Trophoblast cell (in vitro differentiated cells and primary cell): ENCODE measurements at regions not wholly inside any gene's neighbourhood (a gene's known extent, or its start where the extent isn't known, plus 50 kb on each side); places are given as distances from the start of the nearest gene placed in this dataset.

Experiments
- DNase-seq, 2 donors: peaks; one replicate each; pipeline ENCODE4 v3.0.0-alpha.2; 2016
- H2AFZ ChIP-seq: 2 replicates; pipeline ENCODE4 v1.6.1; 2013; ENCODE audit warnings: low read length, moderate library complexity, mild to moderate bottlenecking; ENCODE audit not compliant: insufficient read depth, poor library complexity
- H2AK5ac ChIP-seq: 2 replicates; pipeline ENCODE4 v1.6.1; 2013; ENCODE audit warnings: mild to moderate bottlenecking, low read length
- H2BK120ac ChIP-seq: 2 replicates; pipeline ENCODE4 v1.6.1; 2013; ENCODE audit warnings: low read length, mild to moderate bottlenecking, moderate library complexity; ENCODE audit not compliant: insufficient read depth, poor library complexity
- H2BK12ac ChIP-seq: 2 replicates; pipeline ENCODE4 v1.6.1; 2013; ENCODE audit warnings: mild to moderate bottlenecking, low read length, moderate library complexity
- H2BK5ac ChIP-seq: 2 replicates; pipeline ENCODE4 v1.6.1; 2013; ENCODE audit warnings: low read length, low read depth, moderate library complexity, mild to moderate bottlenecking; ENCODE audit not compliant: poor library complexity
- H3K14ac ChIP-seq: 2 replicates; pipeline ENCODE4 v1.6.1; 2013; ENCODE audit warnings: mild to moderate bottlenecking, low read length
- H3K18ac ChIP-seq: 2 replicates; pipeline ENCODE4 v1.6.1; 2013; ENCODE audit warnings: mild to moderate bottlenecking, low read length
- H3K23ac ChIP-seq: 2 replicates; pipeline ENCODE4 v1.6.1; 2013; ENCODE audit warnings: low read length
- H3K27ac ChIP-seq: 2 replicates; pipeline ENCODE4 v1.5.1; 2013; ENCODE audit warnings: low read depth, mild to moderate bottlenecking, inconsistent platforms, low read length, moderate library complexity
- H3K27me3 ChIP-seq: 2 replicates; pipeline ENCODE4 v1.6.1; 2013; ENCODE audit warnings: inconsistent platforms, mild to moderate bottlenecking, low read length, moderate library complexity; ENCODE audit not compliant: insufficient read depth
- H3K36me3 ChIP-seq, 2 experiments: 1 replicate in 1 of 2; 2 replicates in 1 of 2; pipeline ENCODE4 v1.6.1; 2013; ENCODE audit warnings: low read length in 2 of 2, mild to moderate bottlenecking in 2 of 2, moderate library complexity in 1 of 2; ENCODE audit not compliant: insufficient read depth in 2 of 2, control insufficient read depth in 1 of 2
- H3K4ac ChIP-seq: 2 replicates; pipeline ENCODE4 v1.6.1; 2013; ENCODE audit warnings: low read depth, mild to moderate bottlenecking, low read length, moderate library complexity
- H3K4me1 ChIP-seq, 2 experiments: 1 replicate in 1 of 2; 2 replicates in 1 of 2; pipeline ENCODE4 v1.6.1; 2013; ENCODE audit warnings: low read length in 2 of 2, mild to moderate bottlenecking in 2 of 2, moderate library complexity in 1 of 2; ENCODE audit not compliant: insufficient read depth in 2 of 2, control insufficient read depth in 1 of 2
- H3K4me2 ChIP-seq: 2 replicates; pipeline ENCODE4 v1.6.1; 2013; ENCODE audit warnings: inconsistent platforms, mild to moderate bottlenecking, low read length, moderate library complexity
- H3K4me3 ChIP-seq: 2 replicates; pipeline ENCODE4 v1.5.1; 2013; ENCODE audit warnings: mild to moderate bottlenecking, low read depth, low read length, inconsistent platforms
- H3K79me1 ChIP-seq: one replicate; pipeline ENCODE4 v1.6.1; 2013; ENCODE audit warnings: low read length
- H3K79me2 ChIP-seq: 2 replicates; pipeline ENCODE4 v1.6.1; 2013; ENCODE audit warnings: low read length, mild to moderate bottlenecking; ENCODE audit not compliant: control insufficient read depth, insufficient read depth, poor library complexity
- H3K9ac ChIP-seq: 2 replicates; pipeline ENCODE4 v1.6.1; 2013; ENCODE audit warnings: mild to moderate bottlenecking, low read length
- H3K9me3 ChIP-seq: 2 replicates; pipeline ENCODE4 v1.6.1; 2013; ENCODE audit warnings: low read depth, mild to moderate bottlenecking, control low read depth, inconsistent platforms, low read length; ENCODE audit not compliant: insufficient read depth
- H4K12ac ChIP-seq: 2 replicates; pipeline ENCODE4 v1.6.1; 2013; ENCODE audit warnings: low read depth, mild to moderate bottlenecking, low read length, moderate library complexity
- H4K8ac ChIP-seq: 2 replicates; pipeline ENCODE4 v1.6.1; 2013; ENCODE audit warnings: low read depth, mild to moderate bottlenecking, low read length, moderate library complexity
- H4K91ac ChIP-seq: one replicate; pipeline ENCODE4 v1.6.1; 2013; ENCODE audit warnings: low read depth, mild to moderate bottlenecking, low read length, moderate library complexity
- WGBS: extraction: QIAGEN DNeasy Blood & Tissue Kit; methylation state at CpG from one replicate; pipeline ENCODE4 v1.1.7; 2013; ENCODE audit warnings: missing lambda C conversion rate; ENCODE audit not compliant: insufficient read length, insufficient coverage; ENCODE audit errors: extremely low coverage; 5-methylcytosine and 5-hydroxymethylcytosine counted together

DNA sequence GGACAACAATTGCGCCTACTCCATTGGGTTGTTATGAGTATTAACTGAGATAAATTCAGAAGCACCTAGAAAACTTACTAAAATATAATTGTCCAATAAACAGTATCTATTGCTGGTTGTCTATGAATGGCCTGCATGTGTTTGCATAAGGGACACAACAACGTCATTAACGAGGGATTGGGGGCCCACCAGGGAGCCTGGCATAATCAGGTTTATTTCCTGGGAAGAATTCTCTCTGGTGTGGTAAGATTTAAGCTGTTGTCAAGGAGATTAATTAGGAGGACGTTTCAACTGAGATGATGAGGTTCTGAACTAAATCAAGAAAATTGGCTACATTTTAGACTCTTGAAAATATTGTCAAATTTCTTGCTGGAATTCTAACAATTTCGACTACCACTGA, 176.1 kb upstream of the CDIN1 start:
- no CpG with 5 or more reads among the region's 5 CpGs for WGBS
- Histone ChIP-seq H3K4me1 (peaks cover 3 to 4% of the 10 kb centered on the region in 2 experiments), H3K79me2 (no peaks in the 10 kb centered on the region), H4K8ac (no peak overlapping the region), H2BK120ac (no peak overlapping the region), H2BK12ac (no peak overlapping the region), H3K9ac (no peak overlapping the region), H3K9me3 (no peaks in the 10 kb centered on the region), H3K4me2 (no peak overlapping the region), H3K18ac (no peak overlapping the region), H3K23ac (no peak overlapping the region), H3K27me3 (no peaks in the 10 kb centered on the region), H2AK5ac (no peak overlapping the region), H2BK5ac (no peak overlapping the region), H3K14ac (no peak overlapping the region), H4K91ac (no peak overlapping the region), H3K4ac (no peak overlapping the region), H3K36me3 (no peaks in the 10 kb centered on the region), H2AFZ (no peak overlapping the region), H3K4me3 (no peak overlapping the region), H3K79me1 (no peaks in the 10 kb centered on the region), H4K12ac (no peak overlapping the region), H3K27ac (no peak overlapping the region)
- DNase-seq: no peak

DNA sequence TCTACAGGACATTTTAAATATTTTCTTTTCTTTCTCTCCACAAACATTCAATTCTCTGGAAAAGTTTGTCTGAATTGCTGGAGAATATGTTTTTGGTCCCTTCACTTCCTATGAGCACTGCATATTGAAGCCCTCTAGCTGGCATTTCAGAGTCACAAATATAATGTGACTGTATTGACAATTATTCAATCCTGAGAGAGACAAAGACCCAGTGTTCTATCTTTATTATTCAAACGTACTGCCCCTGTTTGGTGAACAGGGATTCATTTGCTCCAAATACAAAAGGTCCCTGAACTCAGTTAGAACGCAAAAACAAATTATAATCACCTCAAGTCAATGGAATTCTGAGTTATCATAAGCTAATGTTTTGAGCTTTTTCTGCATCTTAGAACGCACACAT, 173.1 kb upstream of the CDIN1 start:
- Histone ChIP-seq H3K4me1 (peaks cover 3 to 4% of the 10 kb centered on the region in 2 experiments), H2BK120ac (no peak overlapping the region), H3K4me2 (no peak overlapping the region), H4K91ac (no peak overlapping the region), H3K79me1 (no peaks in the 10 kb centered on the region), H2AK5ac (no peak overlapping the region), H3K14ac (no peak overlapping the region), H3K36me3 (no peaks in the 10 kb centered on the region), H2BK5ac (no peak overlapping the region), H2BK12ac (no peak overlapping the region), H3K9ac (no peak overlapping the region), H2AFZ (no peak overlapping the region), H4K8ac (no peak overlapping the region), H3K18ac (no peak overlapping the region), H3K4me3 (no peak overlapping the region), H3K4ac (no peak overlapping the region), H3K9me3 (no peaks in the 10 kb centered on the region), H3K27me3 (no peaks in the 10 kb centered on the region), H4K12ac (no peak overlapping the region), H3K27ac (no peak overlapping the region), H3K23ac (no peak overlapping the region), H3K79me2 (no peaks in the 10 kb centered on the region)
- no CpG with 5 or more reads among the region's 3 CpGs for WGBS
- DNase-seq: no peak

DNA sequence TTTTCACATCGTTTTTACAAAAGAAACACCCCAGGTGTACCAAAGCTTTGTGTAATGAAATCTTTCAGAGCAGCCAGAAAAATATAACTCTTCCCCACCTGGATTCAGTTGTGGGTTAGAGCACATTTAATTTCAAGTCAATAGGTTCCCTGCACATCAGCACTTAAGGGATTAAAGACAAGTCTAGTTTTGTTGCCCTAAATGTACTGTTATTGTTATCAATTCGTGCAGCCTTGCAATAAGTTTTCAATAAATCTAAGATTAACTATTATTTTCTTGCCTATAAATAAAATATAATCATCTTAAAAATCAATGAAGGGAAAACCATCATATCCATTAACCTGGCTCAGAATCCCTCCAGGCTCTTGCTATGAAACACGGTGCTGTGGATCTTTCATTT, 172.5 kb upstream of the CDIN1 start:
- peaks cover 3 to 4% of the 10 kb centered on the region in 2 experiments for H3K4me1 ChIP-seq
- H3K4ac ChIP-seq: no peak overlapping the region
- no peak overlapping the region for H3K18ac ChIP-seq
- no peak overlapping the region for H4K8ac ChIP-seq
- no peaks in the 10 kb centered on the region for H3K79me2 ChIP-seq
- H4K91ac ChIP-seq: no peak overlapping the region
- no peak for DNase-seq
- H3K36me3 ChIP-seq: no peaks in the 10 kb centered on the region
- no peak overlapping the region for H3K9ac ChIP-seq
- no peak overlapping the region for H3K4me3 ChIP-seq
- H2AK5ac ChIP-seq: no peak overlapping the region
- no peak overlapping the region for H3K27ac ChIP-seq
- no peak overlapping the region for H2BK5ac ChIP-seq
- no CpG with 5 or more reads among the region's 3 CpGs for WGBS
- no peak overlapping the region for H3K23ac ChIP-seq
- H2BK120ac ChIP-seq: no peak overlapping the region
- no peak overlapping the region for H4K12ac ChIP-seq
- no peak overlapping the region for H3K14ac ChIP-seq
- H3K4me2 ChIP-seq: no peak overlapping the region
- H2BK12ac ChIP-seq: no peak overlapping the region
- H3K27me3 ChIP-seq: no peaks in the 10 kb centered on the region
- no peak overlapping the region for H2AFZ ChIP-seq
- no peaks in the 10 kb centered on the region for H3K9me3 ChIP-seq
- no peaks in the 10 kb centered on the region for H3K79me1 ChIP-seq

DNA sequence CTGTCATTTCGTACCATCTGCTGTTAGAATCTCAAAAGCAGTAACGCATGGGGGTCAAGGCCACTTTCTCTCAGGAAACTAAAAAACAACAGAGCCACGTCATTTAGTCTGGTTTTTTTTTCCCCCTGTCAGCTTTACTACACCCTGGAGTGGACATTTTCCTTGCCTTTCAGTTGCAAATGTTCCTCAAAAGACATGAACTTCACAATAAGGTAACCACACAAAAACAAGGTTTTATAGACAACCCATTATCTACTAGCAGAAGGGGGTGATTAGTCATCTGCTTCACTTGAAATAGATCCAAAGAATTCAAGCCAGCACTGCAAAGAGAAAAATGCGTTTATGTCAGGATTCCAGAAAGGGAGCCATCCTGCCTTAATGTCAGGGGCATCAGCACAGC, 171.8 kb upstream of the CDIN1 start:
- Histone ChIP-seq H2BK12ac (no peak overlapping the region), H3K4ac (no peak overlapping the region), H2BK120ac (no peak overlapping the region), H3K27ac (peak overlapping the region; percentile 72), H4K12ac (no peak overlapping the region), H3K4me3 (no peak overlapping the region), H3K9ac (no peak overlapping the region), H3K18ac (no peak overlapping the region), H2AFZ (no peak overlapping the region), H2AK5ac (no peak overlapping the region), H3K79me2 (no peaks in the 10 kb centered on the region), H4K8ac (no peak overlapping the region), H3K79me1 (no peaks in the 10 kb centered on the region), H3K14ac (no peak overlapping the region), H3K27me3 (no peaks in the 10 kb centered on the region), H3K23ac (no peak overlapping the region), H3K4me1 (peaks cover 3 to 4% of the 10 kb centered on the region in 2 experiments), H3K4me2 (no peak overlapping the region), H4K91ac (peak overlapping the region; percentile 72), H3K36me3 (no peaks in the 10 kb centered on the region), H3K9me3 (no peaks in the 10 kb centered on the region), H2BK5ac (no peak overlapping the region)
- whole genome bisulfite sequencing: no CpG with 5 or more reads among the region's 4 CpGs
- no peak for DNase-seq
